GM23248 (cell line): ENCODE measurements at regions not wholly inside any gene's neighbourhood (a gene's known extent, or its start where the extent isn't known, plus 50 kb on each side); places are given as distances from the start of the nearest gene placed in this dataset.

Source experiments
- EZH2 ChIP-seq: fragments of 200-600 bp; sonication (generic); IDR thresholded peaks from 2 replicates; pipeline ENCODE4 v1.6.1; 2018; ENCODE audit warnings: antibody characterized with exemption, mild to moderate bottlenecking; ENCODE audit not compliant: insufficient read depth, poor library complexity, severe bottlenecking
- EZH2phosphoT487 ChIP-seq: fragments of 200-600 bp; sonication (generic); IDR thresholded peaks from 2 replicates; pipeline ENCODE4 v1.6.1; 2018; ENCODE audit warnings: antibody characterized with exemption, moderate library complexity, mild to moderate bottlenecking, low read depth; ENCODE audit not compliant: insufficient read depth

GRCh38 chr6:144336900-144337299, 51.8 kb downstream of the UTRN start:
- TF ChIP-seq EZH2 = no peak
- TF ChIP-seq EZH2phosphoT487 = no peak
